Uterus (tissue), 2 donors: ENCODE measurements at regions not wholly inside any gene's neighbourhood (a gene's known extent, or its start where the extent isn't known, plus 50 kb on each side); places are given as distances from the start of the nearest gene placed in this dataset.

Experiments used
- POLR2A ChIP-seq, 2 donors: fragments of 450-650 bp; IDR thresholded peaks; one replicate each; pipeline ENCODE4 v1.6.1; 2016; ENCODE audit warnings: antibody characterized with exemption in 2 of 2, mild to moderate bottlenecking in 1 of 2, moderate library complexity in 1 of 2
- TF ChIP-seq, protein P1 (sequence below), 4 experiments: fragments of 200-600 bp in 2 of 4; fragments of 450-650 bp in 2 of 4; sonication (generic) in 2 of 4; IDR thresholded peaks; one replicate each; pipeline ENCODE4 v1.5.1; 2016 to 2019; ENCODE audit warnings: antibody characterized with exemption in 4 of 4, mild to moderate bottlenecking in 2 of 4, moderate library complexity in 1 of 4

DNA sequence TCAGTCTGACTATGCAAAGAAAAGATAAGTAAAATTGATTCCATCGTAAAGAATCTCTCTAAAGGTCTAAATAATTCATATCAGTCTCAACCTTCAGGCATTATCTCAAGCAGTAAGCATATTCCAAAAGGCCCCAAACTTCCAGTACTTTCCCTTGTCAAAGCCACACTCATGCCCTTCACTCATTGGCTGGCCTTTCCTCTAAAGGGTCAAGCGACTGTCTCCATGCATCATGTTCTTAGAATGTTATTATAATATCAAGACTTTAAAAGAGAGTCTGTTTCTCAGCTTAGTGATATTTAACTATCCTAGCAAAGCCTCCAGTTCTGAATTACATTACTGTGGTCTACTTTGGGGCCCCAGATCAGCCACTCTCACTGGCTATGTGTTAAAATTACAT is 271.3 kb downstream of the MREG start:
- TF ChIP-seq, protein P1, sequence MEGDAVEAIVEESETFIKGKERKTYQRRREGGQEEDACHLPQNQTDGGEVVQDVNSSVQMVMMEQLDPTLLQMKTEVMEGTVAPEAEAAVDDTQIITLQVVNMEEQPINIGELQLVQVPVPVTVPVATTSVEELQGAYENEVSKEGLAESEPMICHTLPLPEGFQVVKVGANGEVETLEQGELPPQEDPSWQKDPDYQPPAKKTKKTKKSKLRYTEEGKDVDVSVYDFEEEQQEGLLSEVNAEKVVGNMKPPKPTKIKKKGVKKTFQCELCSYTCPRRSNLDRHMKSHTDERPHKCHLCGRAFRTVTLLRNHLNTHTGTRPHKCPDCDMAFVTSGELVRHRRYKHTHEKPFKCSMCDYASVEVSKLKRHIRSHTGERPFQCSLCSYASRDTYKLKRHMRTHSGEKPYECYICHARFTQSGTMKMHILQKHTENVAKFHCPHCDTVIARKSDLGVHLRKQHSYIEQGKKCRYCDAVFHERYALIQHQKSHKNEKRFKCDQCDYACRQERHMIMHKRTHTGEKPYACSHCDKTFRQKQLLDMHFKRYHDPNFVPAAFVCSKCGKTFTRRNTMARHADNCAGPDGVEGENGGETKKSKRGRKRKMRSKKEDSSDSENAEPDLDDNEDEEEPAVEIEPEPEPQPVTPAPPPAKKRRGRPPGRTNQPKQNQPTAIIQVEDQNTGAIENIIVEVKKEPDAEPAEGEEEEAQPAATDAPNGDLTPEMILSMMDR (IDR thresholded peaks at IDR 0.05): no peak
- TF ChIP-seq POLR2A (IDR thresholded peaks at IDR 0.05): no peak
